IPS DF 6.9 (cell line): ENCODE measurements at regions not wholly inside any gene's neighbourhood (a gene's known extent, or its start where the extent isn't known, plus 50 kb on each side); places are given as distances from the start of the nearest gene placed in this dataset.

ENCODE experiments used
- DNase-seq: peaks from one replicate; pipeline ENCODE4 v3.0.0-alpha.2; 2013; ENCODE audit warnings: low read depth, low spot score
- H3K27ac ChIP-seq: one replicate; pipeline ENCODE4 v1.5.1; 2013; ENCODE audit warnings: low read length, control low read depth
- H3K27me3 ChIP-seq: 2 replicates; pipeline ENCODE4 v1.6.1; 2013; ENCODE audit warnings: mild to moderate bottlenecking, low read length; ENCODE audit not compliant: control insufficient read depth, insufficient read depth
- H3K36me3 ChIP-seq: 2 replicates; pipeline ENCODE4 v1.6.1; 2013; ENCODE audit warnings: low read length; ENCODE audit not compliant: control insufficient read depth, insufficient read depth
- H3K4me1 ChIP-seq: 2 replicates; pipeline ENCODE4 v1.6.1; 2013; ENCODE audit warnings: low read length; ENCODE audit not compliant: control insufficient read depth, insufficient read depth
- H3K4me3 ChIP-seq: 2 replicates; pipeline ENCODE4 v1.5.1; 2013; ENCODE audit warnings: mild to moderate bottlenecking, low read length
- H3K9me3 ChIP-seq: 2 replicates; pipeline ENCODE4 v1.6.1; 2013; ENCODE audit warnings: low read length, inconsistent platforms; ENCODE audit not compliant: control insufficient read depth, insufficient read depth
- WGBS: extraction: QIAGEN DNeasy Blood & Tissue Kit; methylation state at CpG from one replicate; pipeline ENCODE4 v1.1.7; 2013; ENCODE audit warnings: mixed read lengths, missing lambda C conversion rate; ENCODE audit not compliant: insufficient read length, insufficient coverage; 5-methylcytosine and 5-hydroxymethylcytosine counted together

- no peaks in the 10 kb centered on the region for H3K36me3 ChIP-seq
- no peak overlapping the region for H3K27ac ChIP-seq
- no peak overlapping the region for H3K4me3 ChIP-seq
- no peaks in the 10 kb centered on the region for H3K4me1 ChIP-seq
- H3K27me3 ChIP-seq = no peaks in the 10 kb centered on the region
- no peaks in the 10 kb centered on the region for H3K9me3 ChIP-seq
- DNase-seq = no peak
Observed at GRCh38 chr3:115251509-115251908, 104.4 kb upstream of the ZBTB20 start.

DNA sequence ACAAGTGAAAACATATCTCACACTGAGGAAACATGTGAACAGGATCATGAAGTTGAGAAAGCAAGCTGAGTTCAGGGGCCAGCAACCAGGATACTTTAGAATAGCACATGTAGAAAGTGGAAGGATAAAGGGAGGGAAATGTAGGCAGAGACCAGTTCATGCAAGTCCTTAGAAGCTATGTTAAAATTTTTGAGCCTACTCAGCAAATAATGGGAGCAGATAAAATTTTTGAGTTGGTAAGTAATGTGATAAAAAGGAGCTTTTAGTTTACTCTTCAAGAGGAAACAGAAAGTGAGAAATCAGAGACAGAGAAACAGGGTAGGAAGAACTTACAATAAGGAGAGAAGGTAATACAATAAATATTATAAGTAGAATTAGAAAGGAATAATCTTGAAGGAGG is 105.6 kb upstream of the ZBTB20 start:
- H3K4me1 ChIP-seq = no peaks in the 10 kb centered on the region
- no peaks in the 10 kb centered on the region for H3K9me3 ChIP-seq

DNA sequence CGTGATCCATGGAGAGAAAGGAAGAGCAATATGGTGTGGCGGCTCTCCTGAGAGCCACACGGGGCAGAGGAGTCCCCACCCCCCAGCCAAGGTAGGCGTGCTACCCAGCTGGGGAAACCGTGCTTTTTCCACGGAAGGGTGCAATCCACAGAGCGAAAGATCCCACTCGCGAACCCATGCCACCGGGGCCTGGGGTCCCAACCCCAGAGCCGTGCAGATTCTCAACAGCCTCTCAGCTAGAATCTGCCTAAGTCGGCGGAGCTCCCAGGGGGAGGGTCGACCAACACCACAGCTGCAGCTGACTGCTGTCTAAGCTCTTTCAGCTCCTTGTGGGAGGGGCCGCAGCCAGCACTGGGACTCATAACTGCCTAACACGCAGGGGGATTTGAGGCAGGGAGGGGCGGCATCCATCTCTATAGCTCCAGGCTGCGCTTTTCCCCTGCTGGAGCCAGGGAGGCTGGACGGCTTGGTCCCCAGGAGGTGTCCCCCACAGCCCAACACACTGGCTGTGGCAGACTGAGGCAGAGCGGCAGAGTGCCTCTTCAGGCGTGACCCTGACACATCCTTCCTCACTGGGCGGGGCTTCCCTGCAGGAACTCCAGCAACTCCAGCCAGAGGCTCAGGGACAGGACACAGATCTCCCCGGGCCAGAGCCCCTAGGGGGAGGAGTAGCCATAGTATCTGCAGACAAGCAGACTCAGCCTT is 107.6 kb upstream of the ZBTB20 start:
- no peak overlapping the region for H3K27ac ChIP-seq
- H3K4me3 ChIP-seq = no peak overlapping the region
- no CpG with 5 or more reads among the region's 23 CpGs for WGBS
- DNase-seq = no peak
- H3K27me3 ChIP-seq = no peaks in the 10 kb centered on the region
- no peaks in the 10 kb centered on the region for H3K4me1 ChIP-seq
- H3K9me3 ChIP-seq = no peaks in the 10 kb centered on the region
- no peaks in the 10 kb centered on the region for H3K36me3 ChIP-seq

More for the DNA sequence above, 105.6 kb upstream of the ZBTB20 start:
- no peak for DNase-seq
- H3K4me3 ChIP-seq = no peak overlapping the region
- H3K27ac ChIP-seq = no peak overlapping the region
- no peaks in the 10 kb centered on the region for H3K27me3 ChIP-seq
- H3K36me3 ChIP-seq = no peaks in the 10 kb centered on the region

GRCh38 chr3:115255197-115255585 is 108.1 kb upstream of the ZBTB20 start:
- no peak for DNase-seq
- H3K4me1 ChIP-seq = no peaks in the 10 kb centered on the region
- no peaks in the 10 kb centered on the region for H3K36me3 ChIP-seq
- H3K9me3 ChIP-seq = no peaks in the 10 kb centered on the region
- no peak overlapping the region for H3K27ac ChIP-seq
- no CpG with 5 or more reads among the region's 10 CpGs for WGBS
- no peaks in the 10 kb centered on the region for H3K27me3 ChIP-seq
- no peak overlapping the region for H3K4me3 ChIP-seq

DNA sequence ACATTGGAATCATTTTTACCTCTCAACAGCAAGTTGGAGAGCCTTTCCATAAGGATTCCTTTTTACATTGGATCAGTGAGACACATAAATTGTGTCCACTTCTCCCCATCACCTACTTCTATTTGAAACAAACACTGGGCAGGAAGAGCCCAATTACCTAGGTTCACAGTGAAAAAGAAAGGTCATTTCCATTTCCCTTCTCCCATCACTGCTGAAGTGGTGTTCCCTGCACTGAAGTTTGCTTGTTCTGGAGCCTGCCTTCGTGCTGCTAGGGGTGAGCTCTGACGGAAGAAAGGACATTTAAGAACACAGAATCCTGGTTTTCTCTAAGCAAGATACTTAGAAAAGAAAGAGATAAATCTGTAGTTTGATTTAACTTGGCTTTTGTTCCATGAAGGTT is 123.8 kb upstream of the ZBTB20 start:
- no CpG with 5 or more reads among the region's 2 CpGs for WGBS
- Histone ChIP-seq H3K4me3 (no peak overlapping the region), H3K4me1 (no peaks in the 10 kb centered on the region), H3K36me3 (no peaks in the 10 kb centered on the region), H3K27me3 (no peaks in the 10 kb centered on the region), H3K9me3 (no peaks in the 10 kb centered on the region), H3K27ac (no peak overlapping the region)
- no peak for DNase-seq

DNA sequence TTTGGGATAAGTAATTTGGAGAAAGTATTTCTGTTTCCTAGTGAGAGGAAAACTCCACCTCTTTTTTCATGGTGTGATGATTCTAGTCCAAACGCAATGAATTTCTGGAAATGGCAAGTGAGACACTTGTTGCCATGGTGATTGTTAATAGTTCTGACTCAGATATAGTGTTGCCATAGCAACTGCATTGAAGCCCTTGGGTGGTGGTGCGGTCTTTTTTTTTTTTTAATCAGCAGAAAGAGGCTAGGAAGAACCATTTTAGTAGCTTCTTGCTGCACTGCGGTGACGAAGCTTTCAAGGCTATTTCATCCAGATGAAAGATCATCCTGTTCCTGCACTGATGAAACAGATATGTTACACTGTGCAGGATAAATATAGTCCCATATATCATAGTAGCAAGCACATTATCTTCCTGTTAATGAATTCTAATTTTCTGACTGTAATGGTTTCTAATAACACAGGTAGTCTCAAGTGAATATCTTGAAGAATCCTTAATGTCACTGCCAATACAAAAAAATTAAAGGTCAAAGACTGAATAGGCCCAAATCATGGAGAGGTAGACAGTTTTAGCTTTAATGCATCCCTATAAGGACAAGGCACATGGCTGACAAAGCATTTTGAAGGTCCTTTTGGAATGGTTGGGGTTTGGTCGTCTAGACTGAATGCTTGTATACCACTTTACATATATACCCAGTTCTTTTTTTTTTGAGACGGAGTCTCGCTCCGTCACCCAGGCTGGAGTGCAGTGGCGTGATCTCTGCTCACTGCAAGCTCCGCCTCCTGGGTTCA is 125.1 kb upstream of the ZBTB20 start:
- H3K4me3 ChIP-seq = no peak overlapping the region
- H3K27ac ChIP-seq = no peak overlapping the region
- no peaks in the 10 kb centered on the region for H3K9me3 ChIP-seq
- DNase-seq = no peak
- WGBS = no CpG with 5 or more reads among the region's 10 CpGs
- H3K27me3 ChIP-seq = no peaks in the 10 kb centered on the region
- no peaks in the 10 kb centered on the region for H3K36me3 ChIP-seq
- no peaks in the 10 kb centered on the region for H3K4me1 ChIP-seq

GRCh38 chr3:115275896-115276295 is 128.8 kb upstream of the ZBTB20 start:
- no CpG with 5 or more reads among the region's 1 CpG for WGBS
- Histone ChIP-seq H3K4me1 (no peaks in the 10 kb centered on the region), H3K27ac (no peak overlapping the region), H3K9me3 (no peaks in the 10 kb centered on the region), H3K4me3 (no peak overlapping the region), H3K27me3 (no peaks in the 10 kb centered on the region), H3K36me3 (no peaks in the 10 kb centered on the region)
- no peak for DNase-seq

- no CpG with 5 or more reads among the region's 1 CpG for WGBS
- DNase-seq = no peak
- no peaks in the 10 kb centered on the region for H3K36me3 ChIP-seq
- H3K4me3 ChIP-seq = no peak overlapping the region
- H3K27ac ChIP-seq = no peak overlapping the region
- H3K9me3 ChIP-seq = no peaks in the 10 kb centered on the region
- H3K4me1 ChIP-seq = no peaks in the 10 kb centered on the region
- H3K27me3 ChIP-seq = no peaks in the 10 kb centered on the region
Observed at GRCh38 chr3:115279939-115280338, 132.9 kb upstream of the ZBTB20 start.

- Histone ChIP-seq H3K9me3 (no peaks in the 10 kb centered on the region), H3K27me3 (no peaks in the 10 kb centered on the region), H3K27ac (no peak overlapping the region), H3K4me1 (no peaks in the 10 kb centered on the region), H3K36me3 (no peaks in the 10 kb centered on the region), H3K4me3 (no peak overlapping the region)
- no CpG with 5 or more reads among the region's 3 CpGs for WGBS
- no peak for DNase-seq
Observed at GRCh38 chr3:115280506-115280905, 133.4 kb upstream of the ZBTB20 start.

DNA sequence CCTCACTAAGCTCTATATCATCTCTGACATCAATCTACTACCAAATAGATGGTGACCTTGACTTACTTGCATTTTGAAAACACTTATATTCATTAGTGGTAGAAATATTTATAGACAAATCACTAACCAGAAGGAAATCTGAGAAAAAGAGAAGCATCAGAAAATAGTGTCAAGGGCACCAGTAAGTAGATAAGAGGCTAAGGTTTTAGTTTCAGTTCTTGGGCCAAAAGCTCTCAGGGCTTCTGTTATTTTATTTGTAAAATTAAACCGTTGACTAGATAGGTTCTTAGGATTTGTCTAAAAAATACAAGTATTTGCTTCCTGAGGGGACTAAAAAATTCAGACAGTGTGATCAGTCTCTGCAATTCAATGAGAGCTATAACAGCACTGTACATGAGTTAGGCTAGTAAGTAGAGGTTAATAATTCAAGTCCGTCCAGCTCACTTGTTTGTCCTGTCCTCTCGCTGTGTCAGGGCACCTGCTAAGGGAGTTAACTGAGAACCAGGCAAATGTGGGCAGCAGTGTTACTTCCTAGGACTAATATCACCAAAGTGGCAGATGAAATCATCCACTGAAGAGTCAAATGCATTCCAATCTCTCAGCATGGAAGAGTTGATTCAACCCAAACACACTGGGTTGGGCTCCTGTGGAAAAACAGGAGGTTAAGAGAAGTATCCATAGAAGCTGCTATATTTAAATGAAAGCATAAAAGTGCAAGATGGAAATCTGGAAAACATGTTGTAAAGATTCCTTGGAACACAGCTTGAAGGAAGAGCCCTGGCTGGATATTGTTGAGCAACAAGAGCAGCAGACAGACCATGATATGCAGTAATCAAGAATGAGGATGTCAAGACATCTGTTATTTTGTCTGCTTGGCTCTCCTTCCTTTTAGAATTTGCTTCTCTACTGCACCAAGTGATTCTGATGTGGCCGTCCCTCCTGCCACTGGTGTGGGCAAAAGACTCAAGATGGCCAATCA is 134.9 kb upstream of the ZBTB20 start:
- no peaks in the 10 kb centered on the region for H3K4me1 ChIP-seq
- H3K27ac ChIP-seq = no peak overlapping the region
- no peaks in the 10 kb centered on the region for H3K36me3 ChIP-seq
- H3K9me3 ChIP-seq = no peaks in the 10 kb centered on the region
- no peaks in the 10 kb centered on the region for H3K27me3 ChIP-seq
- DNase-seq = no peak
- no CpG with 5 or more reads among the region's 4 CpGs for WGBS
- no peak overlapping the region for H3K4me3 ChIP-seq
